HFF-Myc (cell line): ENCODE measurements at regions not wholly inside any gene's neighbourhood (a gene's known extent, or its start where the extent isn't known, plus 50 kb on each side); places are given as distances from the start of the nearest gene placed in this dataset.

Source experiments
- DNase-seq: peaks from one replicate; pipeline ENCODE4 v3.0.0-alpha.2; 2011; ENCODE audit warnings: low read depth; ENCODE audit errors: extremely low read depth
- H3K4me3 ChIP-seq: replicated peaks from 2 replicates; pipeline ENCODE4 v1.5.1; 2011; ENCODE audit warnings: low read depth, mild to moderate bottlenecking, control low read depth, low read length
- TF ChIP-seq, protein P1 (sequence below): IDR thresholded peaks from 2 replicates; pipeline ENCODE4 v1.5.1; 2012; ENCODE audit warnings: mild to moderate bottlenecking, low read depth, low read length, control low read depth; ENCODE audit errors: missing control alignments

DNA sequence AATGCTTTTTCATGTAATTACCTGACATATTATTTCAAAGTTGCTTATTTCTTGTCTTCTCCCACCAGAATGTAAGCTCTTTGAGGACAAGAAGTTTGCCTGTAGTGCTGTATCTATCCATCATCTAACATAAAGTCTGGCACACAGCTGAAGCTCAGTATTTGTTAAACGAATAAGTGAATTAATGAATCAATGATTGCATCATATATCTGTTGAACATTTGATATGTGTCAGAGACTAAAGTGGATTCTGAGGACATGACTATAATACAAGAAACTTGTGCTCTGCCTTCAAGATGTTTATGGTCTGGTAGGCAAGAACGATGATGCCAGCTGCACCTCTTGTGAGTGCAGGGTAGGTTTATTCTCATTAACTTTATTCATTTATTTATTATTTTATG is 115.4 kb upstream of the SCAF11 start:
- TF ChIP-seq, protein P1, sequence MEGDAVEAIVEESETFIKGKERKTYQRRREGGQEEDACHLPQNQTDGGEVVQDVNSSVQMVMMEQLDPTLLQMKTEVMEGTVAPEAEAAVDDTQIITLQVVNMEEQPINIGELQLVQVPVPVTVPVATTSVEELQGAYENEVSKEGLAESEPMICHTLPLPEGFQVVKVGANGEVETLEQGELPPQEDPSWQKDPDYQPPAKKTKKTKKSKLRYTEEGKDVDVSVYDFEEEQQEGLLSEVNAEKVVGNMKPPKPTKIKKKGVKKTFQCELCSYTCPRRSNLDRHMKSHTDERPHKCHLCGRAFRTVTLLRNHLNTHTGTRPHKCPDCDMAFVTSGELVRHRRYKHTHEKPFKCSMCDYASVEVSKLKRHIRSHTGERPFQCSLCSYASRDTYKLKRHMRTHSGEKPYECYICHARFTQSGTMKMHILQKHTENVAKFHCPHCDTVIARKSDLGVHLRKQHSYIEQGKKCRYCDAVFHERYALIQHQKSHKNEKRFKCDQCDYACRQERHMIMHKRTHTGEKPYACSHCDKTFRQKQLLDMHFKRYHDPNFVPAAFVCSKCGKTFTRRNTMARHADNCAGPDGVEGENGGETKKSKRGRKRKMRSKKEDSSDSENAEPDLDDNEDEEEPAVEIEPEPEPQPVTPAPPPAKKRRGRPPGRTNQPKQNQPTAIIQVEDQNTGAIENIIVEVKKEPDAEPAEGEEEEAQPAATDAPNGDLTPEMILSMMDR = no peak
- DNase-seq = no peak
- no peak overlapping the region for H3K4me3 ChIP-seq

DNA sequence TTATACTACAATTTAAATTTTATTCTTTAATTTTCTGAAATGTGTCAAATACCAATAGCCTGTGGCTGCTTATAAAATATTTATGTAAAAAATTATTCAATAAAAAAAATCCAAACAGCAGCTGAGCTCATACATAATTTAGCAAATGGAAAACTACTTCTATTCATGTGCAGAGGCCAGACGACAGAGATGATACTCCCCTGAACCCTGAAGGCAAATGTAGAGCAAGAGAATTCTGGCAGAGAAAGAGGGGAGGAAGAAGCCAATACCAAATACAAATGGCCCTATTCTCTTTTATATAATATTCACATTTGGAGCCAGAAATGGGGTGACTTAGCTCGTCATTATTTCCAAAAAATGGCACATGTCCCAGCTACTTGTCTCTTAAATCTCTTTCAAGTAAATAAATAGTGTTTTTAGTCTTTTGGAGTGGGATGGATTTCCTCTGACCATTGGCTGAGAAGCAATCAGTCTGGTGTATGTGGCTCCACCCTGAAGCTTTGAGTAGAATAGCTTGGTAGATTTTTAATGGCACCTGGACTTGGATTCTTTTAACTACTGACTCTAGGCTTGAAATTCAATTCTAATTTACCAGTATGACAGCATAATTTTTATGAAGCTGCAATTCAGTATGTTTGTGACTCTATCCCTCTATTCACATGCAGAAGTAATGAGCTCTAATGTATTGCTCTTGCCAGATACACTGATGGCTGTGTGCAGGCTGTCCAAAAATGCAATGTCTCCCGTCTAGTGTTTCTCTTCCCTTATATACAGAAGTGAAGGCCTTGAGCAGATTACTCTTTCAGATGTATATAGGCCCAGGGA is 113.4 kb upstream of the SCAF11 start:
- TF ChIP-seq, protein P1 = no peak
- no peak overlapping the region for H3K4me3 ChIP-seq
- DNase-seq = no peak

DNA sequence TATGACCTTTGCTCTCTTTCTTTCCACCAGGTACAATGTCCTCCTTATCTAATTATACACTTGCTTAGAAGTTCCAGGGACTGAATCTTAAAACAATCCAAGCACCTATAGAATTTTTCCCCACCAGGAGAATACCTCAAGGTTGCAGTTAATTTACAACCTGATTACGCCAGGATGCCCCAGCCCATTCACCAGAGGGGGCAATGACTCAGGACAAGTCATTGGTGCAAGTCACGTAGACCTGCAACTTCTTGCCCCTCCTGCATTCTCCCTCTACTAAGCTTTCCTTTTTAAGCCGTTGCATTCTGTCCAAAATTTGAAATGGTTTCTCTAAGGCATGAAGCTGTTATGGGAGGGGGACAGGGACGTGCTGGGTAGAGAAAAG is 111.1 kb upstream of the SCAF11 start:
- TF ChIP-seq, protein P1 = no peak
- no peak for DNase-seq
- no peak overlapping the region for H3K4me3 ChIP-seq

DNA sequence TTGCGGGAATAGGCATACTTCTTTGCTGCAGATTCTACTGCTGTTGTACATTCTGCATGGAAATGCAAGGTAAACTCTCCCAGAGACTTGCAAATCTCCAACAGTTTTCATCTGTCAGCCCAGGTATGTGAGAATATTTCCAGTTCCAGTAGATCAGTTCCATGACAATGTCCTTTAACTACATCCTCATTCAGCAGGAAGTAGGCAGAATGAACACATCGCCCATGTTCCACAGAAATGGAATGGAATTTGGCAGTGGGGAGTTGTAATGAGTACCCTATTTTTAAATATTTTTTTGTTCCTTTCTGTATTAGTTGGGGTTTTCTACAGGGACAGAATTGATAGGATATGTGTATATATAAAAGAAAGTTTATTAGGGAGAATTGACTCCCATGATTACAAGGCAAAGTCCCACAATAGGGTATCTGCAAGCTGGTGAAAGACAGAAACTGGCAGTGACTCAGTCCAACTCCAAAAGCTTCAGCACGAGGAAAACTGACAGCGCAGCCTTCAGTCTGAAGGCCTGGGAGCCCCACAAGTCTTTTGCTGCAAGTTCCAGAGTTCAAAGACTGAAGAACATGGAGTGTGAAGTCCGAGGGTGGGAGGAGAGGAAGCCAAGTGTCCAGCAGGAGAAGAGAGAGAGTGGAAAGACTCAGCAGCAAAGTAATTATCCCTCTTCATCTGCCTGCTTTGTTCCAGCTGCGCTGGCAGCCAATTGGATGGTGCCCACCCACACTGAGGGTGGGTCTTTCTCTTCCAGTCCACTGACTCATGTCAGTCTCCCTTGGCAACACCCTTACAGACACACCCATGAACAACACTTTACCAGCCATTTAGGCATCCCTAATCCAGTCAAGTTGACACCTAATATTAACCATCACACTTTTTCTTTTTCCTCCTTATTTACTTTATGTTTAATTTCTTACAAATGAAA is 110.4 kb upstream of the SCAF11 start:
- TF ChIP-seq, protein P1 = no peak
- H3K4me3 ChIP-seq = no peak overlapping the region
- no peak for DNase-seq

DNA sequence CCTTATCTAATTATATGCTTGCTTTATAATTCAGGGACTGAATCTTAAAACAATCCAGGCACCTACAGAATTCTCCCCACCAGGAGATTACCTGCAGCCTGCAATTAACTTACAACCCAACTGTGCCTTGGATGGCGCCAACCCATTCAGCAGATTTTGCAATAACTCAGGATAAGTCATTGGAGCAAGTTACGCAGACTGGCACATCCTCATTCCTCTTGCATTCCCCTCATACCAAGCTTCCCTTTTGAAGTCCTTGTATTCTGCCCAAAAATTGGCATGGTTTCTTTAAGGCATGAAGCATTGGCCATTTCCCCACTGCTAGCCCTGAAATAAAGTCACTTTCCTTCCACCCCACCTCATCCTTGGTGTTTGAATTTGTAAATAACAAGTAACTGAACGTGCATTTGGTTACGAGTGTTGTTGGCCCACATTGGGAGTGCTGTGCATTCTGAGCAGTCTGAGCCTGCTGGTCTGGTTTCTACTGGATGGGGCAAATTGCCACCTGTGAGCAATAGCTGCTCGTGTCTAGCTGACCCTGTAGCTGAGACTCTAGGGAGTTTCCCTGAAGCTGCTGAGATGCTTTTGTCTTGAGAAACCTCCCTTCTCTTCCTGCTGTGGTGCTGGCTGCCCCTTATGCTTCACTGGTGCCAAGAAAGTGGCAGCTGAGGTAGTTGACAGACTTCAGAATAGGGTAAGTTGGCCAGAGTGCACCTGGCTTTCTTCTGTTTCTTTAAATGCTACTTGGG is 99.2 kb upstream of the SCAF11 start:
- no peak overlapping the region for H3K4me3 ChIP-seq
- DNase-seq = no peak
- TF ChIP-seq, protein P1 = no peak

DNA sequence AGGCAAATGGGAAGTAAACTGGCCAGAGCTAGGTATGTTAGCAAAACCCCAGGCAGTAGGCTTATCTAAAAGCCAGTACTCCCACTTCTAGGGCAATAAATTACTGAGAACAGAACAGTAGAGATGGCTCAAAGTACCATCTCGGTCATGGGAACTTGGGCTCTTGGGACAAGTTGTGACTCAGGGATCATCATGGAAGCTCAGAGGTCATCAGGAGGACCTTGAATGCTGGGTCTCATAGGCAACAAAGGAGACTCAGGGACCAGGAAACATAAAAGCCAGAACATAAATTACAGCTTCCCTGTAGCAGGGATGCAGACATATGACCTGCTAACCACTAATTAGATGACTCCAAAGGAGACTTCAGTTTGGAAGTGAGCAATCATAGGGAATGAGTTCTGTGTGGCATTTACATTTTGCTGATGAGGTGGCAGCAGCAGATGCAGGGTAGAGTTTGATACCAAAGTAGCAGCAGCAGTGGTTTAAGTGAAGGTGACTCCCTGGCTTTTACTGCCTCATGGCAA is 97.6 kb upstream of the SCAF11 start:
- TF ChIP-seq, protein P1 = no peak
- DNase-seq = no peak
- H3K4me3 ChIP-seq = no peak overlapping the region
